ENCODE measurements at regions not wholly inside any gene's neighbourhood (a gene's known extent, or its start where the extent isn't known, plus 50 kb on each side); places are given as distances from the start of the nearest gene placed in this dataset.
A peak's percentile ranks its signal among the peaks of the same experiment; 100 is the strongest.
"Not testable (repeated sequence)": the region's sequence is repeated elsewhere in the genome, so short reads cannot be mapped to it uniquely, and the experiment has no call there.

DNA sequence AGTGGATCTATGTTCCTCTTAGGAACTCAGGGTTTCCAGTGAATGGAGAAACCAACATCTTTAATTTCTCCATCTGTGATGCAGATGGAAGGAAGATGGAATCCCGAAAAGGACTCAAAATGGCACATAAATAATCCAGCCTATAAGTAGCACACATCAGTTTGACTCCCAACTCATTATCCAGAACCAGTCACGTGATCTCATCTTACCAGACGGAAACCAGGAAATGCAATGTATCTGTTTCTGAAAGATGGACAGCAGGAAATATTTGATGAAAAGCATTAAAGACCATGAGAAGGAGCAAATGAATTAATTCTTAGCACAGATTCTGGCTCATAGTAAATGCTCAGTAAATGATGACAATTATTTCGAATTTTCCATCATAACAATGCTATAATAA, 443.1 kb upstream of the FMR1 start:
- DNase-seq (ENCODE audit: low spot score), result no peak

GRCh38 chrX:147476008-147476407, 435.7 kb upstream of the FMR1 start:
- peak; percentile 38 for DNase-seq (ENCODE audit: low spot score)

- no peak for DNase-seq (ENCODE audit: low spot score)
Measured at GRCh38 chrX:147478899-147479298, 432.8 kb upstream of the FMR1 start.

GRCh38 chrX:147485207-147485606, 426.5 kb upstream of the FMR1 start:
- DNase-seq (ENCODE audit: low spot score), result no peak

DNA sequence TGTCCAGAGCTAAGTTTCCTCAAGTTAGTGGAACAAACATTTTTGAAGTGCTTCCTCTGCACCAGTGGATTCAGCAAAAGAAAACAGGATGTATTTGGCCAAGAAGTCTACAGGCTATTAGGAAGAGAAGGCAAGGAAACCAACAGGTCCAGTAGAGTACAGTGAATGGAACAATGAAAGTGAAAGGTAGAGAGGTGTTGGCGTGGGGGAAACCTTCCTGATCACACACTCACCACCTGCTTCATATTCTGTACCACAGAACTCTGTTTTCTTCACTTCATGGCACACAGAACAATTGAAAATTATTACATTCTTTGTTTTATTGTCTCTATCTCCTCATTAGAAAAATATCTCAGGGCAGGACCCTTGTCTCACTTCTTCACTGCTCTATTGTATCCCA, 417.4 kb upstream of the FMR1 start:
- no peak for DNase-seq (ENCODE audit: low spot score)

DNA sequence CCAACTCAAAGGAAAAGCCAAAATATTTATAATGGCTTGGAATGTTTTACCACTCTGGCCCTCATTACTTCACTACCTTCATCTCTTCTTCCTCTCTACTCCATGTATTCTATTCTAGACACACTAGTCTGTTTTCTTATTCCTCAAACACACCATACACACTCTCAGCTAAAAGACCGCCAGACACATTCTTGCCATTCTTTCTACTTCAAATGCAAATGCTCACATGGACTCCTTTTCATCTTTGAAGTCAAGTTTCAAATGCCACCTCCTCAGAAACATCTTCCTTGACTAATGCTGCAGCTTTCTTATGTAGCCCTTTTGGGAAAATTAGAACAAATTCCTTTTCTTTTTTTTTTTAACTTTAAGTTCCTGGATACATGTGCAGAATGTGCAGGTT, 412.9 kb upstream of the FMR1 start:
- no peak for DNase-seq (ENCODE audit: low spot score)

DNA sequence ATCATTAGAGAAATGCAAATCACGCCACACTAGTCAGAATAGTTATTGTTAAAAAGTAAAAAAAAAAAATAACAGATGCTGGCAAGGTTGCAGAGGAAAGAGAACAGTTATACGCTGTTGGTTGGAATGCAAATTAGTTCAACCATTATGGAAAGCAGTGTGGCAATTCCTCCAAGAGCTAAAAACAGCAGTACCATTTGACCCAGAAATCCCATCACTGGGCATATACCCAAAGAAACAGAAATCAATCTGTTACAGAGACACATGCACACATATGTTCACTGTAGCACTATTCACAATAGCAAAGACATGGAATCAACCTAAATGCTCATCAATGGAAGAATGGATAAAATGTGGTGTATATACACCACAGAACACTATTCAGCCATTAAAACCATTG, 388.7 kb upstream of the FMR1 start:
- DNase-seq (ENCODE audit: low spot score), result no peak

- no peak for DNase-seq (ENCODE audit: low spot score)
Measured at GRCh38 chrX:147533426-147533825, 378.3 kb upstream of the FMR1 start.

DNA sequence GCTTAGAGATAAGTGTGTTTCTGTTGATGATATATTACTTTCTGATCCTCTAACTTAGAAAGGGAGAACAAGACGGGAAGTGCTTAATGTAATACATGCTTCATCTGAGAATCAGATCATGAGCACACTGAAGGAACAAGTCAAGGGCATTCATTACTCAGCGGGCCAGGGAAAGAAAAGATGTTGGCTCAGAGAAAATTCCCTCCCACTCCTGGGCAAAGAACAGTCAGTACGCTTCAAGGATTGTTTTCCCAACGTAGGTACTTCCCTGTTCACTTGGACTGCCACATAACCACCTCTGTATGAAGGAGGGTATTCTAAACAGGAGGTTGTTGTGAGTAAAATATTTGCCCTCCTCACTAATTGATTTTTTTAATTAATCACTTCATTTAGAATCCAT, 374.5 kb upstream of the FMR1 start:
- DNase-seq (ENCODE audit: low spot score), result no peak

- DNase-seq (ENCODE audit: low spot score), result not testable (repeated sequence)
Measured at GRCh38 chrX:147548023-147548422, 363.7 kb upstream of the FMR1 start.

- DNase-seq (ENCODE audit: low spot score), result peak; percentile 58
Measured at GRCh38 chrX:147550217-147550616, 361.5 kb upstream of the FMR1 start.

DNA sequence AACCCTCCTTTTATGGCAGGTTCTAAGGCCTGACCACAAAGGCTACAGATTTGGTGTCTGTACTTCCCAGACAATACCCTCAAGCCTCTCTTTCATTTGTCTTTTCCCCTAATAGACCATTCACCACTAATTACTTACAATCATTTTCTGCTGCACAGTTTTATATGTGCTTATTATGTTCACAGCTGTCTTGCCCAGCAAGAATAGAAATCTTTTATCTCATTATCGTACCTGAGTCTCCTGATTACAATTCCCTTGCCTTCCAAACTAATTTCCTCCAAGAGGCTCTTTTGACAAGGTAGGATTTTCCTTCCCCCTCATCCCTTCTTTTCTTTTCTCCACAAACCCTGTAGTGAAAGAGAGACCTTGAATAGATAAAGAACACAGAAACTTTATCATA, 352.5 kb upstream of the FMR1 start:
- no peak for DNase-seq (ENCODE audit: low spot score)

GRCh38 chrX:147565237-147565636, 346.5 kb upstream of the FMR1 start:
- no peak for DNase-seq (ENCODE audit: low spot score)

DNA sequence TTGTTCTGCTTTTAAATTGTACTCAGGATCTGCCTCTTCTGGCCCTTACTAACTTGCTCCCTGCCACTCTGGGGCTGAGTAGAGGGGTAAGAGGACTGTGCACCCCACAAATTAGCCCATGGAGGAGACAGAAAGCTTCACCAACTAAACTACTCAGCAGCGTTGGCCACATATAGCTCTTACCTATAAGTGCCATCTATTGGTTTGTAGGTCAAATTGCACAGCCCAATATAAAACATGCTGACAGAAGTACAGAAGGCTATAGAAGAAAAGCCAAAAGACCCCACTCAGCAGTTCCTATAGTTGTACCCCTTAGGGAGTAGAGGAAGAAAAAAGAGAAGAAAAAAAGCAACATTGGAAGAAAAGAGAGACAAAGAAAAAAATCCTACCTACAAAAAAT, 341.2 kb upstream of the FMR1 start:
- no peak for DNase-seq (ENCODE audit: low spot score)

DNA sequence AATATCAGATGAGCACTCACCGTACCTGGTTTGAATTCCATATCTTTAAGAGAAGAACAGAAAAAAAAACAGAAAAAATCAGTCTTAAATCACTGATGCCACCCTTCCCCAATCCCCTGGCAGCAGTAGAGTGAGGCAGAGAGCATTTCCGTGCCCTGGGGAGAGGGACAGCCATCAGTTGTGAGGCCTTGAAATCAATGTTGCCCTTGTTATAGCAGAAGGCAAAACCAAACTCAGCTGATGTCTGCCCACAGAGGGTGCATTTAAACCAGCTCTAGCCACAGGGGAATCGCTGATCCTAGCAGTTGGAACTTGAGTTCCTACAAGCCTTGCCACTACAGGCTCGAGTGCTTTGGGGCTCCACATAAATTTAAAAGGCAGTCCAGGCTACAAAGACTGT, 338.5 kb upstream of the FMR1 start:
- no peak for DNase-seq (ENCODE audit: low spot score)

DNA sequence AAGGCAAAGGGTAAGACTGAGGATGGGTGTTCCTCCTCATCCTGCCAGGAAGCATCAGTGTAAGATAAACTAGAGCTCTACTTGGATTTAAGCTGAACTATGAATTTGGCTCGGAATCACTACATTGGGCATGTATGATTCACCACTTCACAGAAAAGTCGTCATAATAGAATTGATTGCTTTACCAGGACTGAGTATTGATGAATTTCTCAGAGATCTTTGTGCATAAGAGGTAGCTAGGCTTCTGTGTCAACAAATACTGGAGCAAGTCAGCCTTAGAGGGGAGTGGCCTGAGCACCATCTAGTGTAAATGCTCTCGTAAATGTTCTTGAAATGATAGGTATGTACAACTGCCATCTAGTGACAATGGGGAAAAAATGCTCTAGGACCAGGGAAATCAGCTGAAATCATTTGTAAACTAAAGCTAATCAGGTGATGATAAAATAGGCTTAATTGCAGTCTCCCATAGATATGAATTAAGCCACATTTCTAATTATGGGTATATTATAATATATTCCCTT, 309.5 kb upstream of the FMR1 start:
- DNase-seq (ENCODE audit: low spot score), result peak; percentile 69

GRCh38 chrX:147626605-147627004, 285.1 kb upstream of the FMR1 start:
- DNase-seq (ENCODE audit: low spot score), result no peak

DNA sequence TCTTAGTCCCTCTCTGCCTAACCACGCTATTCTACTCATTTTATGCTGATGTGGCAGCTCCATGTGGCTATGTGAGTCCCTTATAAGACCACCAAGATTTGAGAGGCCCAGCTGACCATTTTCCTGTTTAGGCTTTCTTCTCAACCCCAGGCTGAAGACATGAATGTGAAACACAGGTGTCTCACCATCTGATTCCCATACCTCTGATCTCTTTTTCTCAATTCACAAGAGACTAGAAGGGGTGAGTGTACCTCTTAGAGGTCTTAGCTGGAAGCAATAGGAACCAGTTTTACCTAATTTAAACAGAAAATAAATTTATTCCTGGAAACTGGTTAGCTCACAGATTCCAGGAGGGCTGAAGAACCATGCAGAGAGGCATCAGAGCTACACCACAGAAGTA, 276.5 kb upstream of the FMR1 start:
- no peak for DNase-seq (ENCODE audit: low spot score)

DNA sequence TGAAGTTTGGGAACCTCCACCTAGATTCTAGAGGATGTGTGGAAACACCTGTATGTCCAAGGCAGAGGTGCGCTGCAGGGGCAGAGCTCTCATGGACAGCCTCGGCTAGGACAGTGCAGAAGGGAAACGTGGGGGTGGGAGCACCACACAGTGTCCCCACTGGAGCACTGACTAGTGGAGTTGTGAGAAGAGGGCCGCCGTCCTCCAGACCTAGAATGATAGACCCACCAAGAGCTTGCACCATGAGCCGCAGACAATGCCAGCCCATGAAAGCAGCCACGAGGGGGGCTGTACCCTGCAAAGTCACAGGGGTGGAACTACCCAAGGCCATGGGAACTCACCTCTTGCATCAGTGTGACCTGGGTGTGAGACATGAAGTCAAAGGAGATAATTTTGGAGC, 274.5 kb upstream of the FMR1 start:
- no peak for DNase-seq (ENCODE audit: low spot score)

- no peak for DNase-seq (ENCODE audit: low spot score)
Measured at GRCh38 chrX:147646949-147647723, 264.6 kb upstream of the FMR1 start.

- no peak for DNase-seq (ENCODE audit: low spot score)
Measured at GRCh38 chrX:147675819-147676218, 235.9 kb upstream of the FMR1 start.

DNA sequence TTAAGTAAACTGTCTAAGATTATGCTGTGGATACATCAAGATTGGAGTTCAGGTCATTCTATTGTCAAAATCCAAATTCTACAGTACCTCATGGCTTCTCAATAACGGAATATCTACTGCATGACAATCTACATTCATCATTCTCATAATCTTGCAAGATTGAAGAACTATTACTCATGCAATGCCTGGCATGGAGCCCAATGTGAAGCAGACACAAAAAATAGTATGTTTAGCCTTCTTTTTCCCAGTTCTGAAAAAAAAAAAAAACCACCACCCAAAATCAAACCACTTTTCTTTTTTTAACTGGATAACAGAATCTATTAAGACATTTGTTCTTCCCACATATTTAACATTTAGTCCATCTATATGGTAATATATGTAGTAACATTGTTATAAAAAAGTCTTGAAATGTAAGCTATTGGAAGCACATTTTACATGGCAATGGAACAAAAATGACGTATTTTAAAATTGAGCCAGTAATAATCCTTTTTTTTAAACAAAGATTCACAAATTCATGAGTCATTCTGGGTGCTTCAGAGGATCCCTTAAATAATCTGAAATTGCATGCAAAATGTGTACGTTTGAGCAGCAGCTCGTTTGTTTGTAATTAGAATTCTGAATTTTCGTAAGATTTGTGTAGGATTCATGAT, 232.2 kb upstream of the FMR1 start:
- no peak for DNase-seq (ENCODE audit: low spot score)

- DNase-seq (ENCODE audit: low spot score), result no peak
Measured at GRCh38 chrX:147680251-147680650, 231.5 kb upstream of the FMR1 start.

All from HT-29 (cell line).